ENCODE measurements at regions not wholly inside any gene's neighbourhood (a gene's known extent, or its start where the extent isn't known, plus 50 kb on each side); places are given as distances from the start of the nearest gene placed in this dataset.

DNA sequence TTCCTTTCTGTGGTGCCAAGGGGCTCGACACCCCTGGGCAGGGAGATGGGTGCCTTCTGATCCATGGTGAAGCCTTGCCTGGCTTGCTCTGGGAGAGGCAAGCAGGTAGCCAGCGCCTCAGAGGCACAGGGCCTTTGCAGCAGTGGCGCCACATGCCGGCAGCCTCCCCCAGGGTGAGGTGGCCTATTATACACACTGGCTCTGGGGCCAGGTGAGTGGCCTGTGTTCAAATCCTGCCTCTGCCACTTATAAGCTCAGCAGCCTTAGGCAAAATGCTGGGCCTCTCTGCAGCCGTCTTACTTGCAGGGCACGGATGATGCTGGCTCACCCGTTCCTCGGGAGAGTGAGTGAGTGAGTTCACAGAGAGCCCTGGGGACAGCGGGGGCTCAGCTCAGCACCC lies 176.9 kb downstream of the TFAP2C start:
- no peak for TF ChIP-seq Cebpa-rat (IDR thresholded peaks at IDR 0.05)
- no peak overlapping the region for H3K27ac ChIP-seq
- H3K4me3 ChIP-seq = no peak overlapping the region
- H3K4me1 ChIP-seq = 0 out of 2 replicates have a peak, but pooled peaks cover 8% of the 10 kb centered on the region
- no peaks in the 10 kb centered on the region for H3K9me3 ChIP-seq
- H3K4me2 ChIP-seq = no peak overlapping the region
- no peak overlapping the region for H3K9ac ChIP-seq
- no peaks in the 10 kb centered on the region for H3K36me3 ChIP-seq
- H3K27me3 ChIP-seq = no peaks in the 10 kb centered on the region
- no peaks in the 10 kb centered on the region for H4K20me1 ChIP-seq

GRCh38 chr20:56806952-56807517 lies 177.9 kb downstream of the TFAP2C start:
- Histone ChIP-seq H3K27ac (no peak overlapping the region), H3K27me3 (no peaks in the 10 kb centered on the region), H3K9ac (no peak overlapping the region), H4K20me1 (no peaks in the 10 kb centered on the region), H3K4me1 (0 out of 2 replicates have a peak, but pooled peaks cover 8% of the 10 kb centered on the region), H3K4me3 (no peak overlapping the region), H3K4me2 (no peak overlapping the region), H3K36me3 (no peaks in the 10 kb centered on the region), H3K9me3 (no peaks in the 10 kb centered on the region)
- TF ChIP-seq Cebpa-rat (IDR thresholded peaks at IDR 0.05) = no peak

GRCh38 chr20:56808117-56808725 lies 179.1 kb downstream of the TFAP2C start:
- no peak for TF ChIP-seq Cebpa-rat (IDR thresholded peaks at IDR 0.05)
- no peak overlapping the region for H3K4me3 ChIP-seq
- H3K27me3 ChIP-seq = no peaks in the 10 kb centered on the region
- 0 out of 2 replicates have a peak, but pooled peaks cover 8% of the 10 kb centered on the region for H3K4me1 ChIP-seq
- H3K4me2 ChIP-seq = no peak overlapping the region
- H3K9me3 ChIP-seq = no peaks in the 10 kb centered on the region
- H3K9ac ChIP-seq = no peak overlapping the region
- no peaks in the 10 kb centered on the region for H4K20me1 ChIP-seq
- H3K27ac ChIP-seq = no peak overlapping the region
- no peaks in the 10 kb centered on the region for H3K36me3 ChIP-seq

- Histone ChIP-seq H3K4me1 (0 out of 2 replicates have a peak, but pooled peaks cover 8% of the 10 kb centered on the region), H3K4me2 (no peak overlapping the region), H3K27me3 (no peaks in the 10 kb centered on the region), H3K9ac (no peak overlapping the region), H3K27ac (no peak overlapping the region), H3K36me3 (no peaks in the 10 kb centered on the region), H4K20me1 (no peaks in the 10 kb centered on the region), H3K9me3 (no peaks in the 10 kb centered on the region), H3K4me3 (no peak overlapping the region)
- TF ChIP-seq Cebpa-rat (IDR thresholded peaks at IDR 0.05) = no peak
Measured at GRCh38 chr20:56808732-56809131, 179.6 kb downstream of the TFAP2C start.

- H3K9me3 ChIP-seq = no peaks in the 10 kb centered on the region
- H3K36me3 ChIP-seq = no peaks in the 10 kb centered on the region
- no peak overlapping the region for H3K4me3 ChIP-seq
- 0 out of 2 replicates have a peak, but pooled peaks cover 8% of the 10 kb centered on the region for H3K4me1 ChIP-seq
- H3K4me2 ChIP-seq = no peak overlapping the region
- H4K20me1 ChIP-seq = no peaks in the 10 kb centered on the region
- no peak overlapping the region for H3K9ac ChIP-seq
- TF ChIP-seq Cebpa-rat (IDR thresholded peaks at IDR 0.05) = no peak
- no peaks in the 10 kb centered on the region for H3K27me3 ChIP-seq
- H3K27ac ChIP-seq = no peak overlapping the region
Measured at GRCh38 chr20:56809668-56810067, 180.6 kb downstream of the TFAP2C start.

DNA sequence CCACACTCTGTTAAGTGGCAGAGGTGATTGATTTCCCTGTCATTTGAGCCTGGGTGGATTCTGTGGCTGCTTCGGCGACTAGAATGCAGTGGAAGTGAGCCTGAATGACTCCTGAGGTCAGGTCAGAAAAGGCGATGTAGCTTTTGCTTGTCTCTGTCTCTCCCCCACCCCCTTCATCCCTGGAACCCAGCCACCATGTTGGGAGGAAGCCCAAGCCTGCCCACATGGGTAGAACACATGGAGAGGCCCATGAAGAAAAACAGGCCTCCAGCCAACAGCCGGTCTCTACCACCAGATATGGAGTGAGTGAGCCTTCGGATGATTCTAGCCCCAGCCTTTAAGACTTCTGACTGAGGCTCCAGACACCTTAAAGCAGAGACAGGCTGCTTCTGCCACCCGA lies 181.0 kb downstream of the TFAP2C start:
- Histone ChIP-seq H3K36me3 (no peaks in the 10 kb centered on the region), H3K4me3 (no peak overlapping the region), H3K27ac (no peak overlapping the region), H3K4me2 (no peak overlapping the region), H3K9ac (no peak overlapping the region), H3K27me3 (no peaks in the 10 kb centered on the region), H3K4me1 (0 out of 2 replicates have a peak, but pooled peaks cover 8% of the 10 kb centered on the region), H3K9me3 (no peaks in the 10 kb centered on the region), H4K20me1 (no peaks in the 10 kb centered on the region)
- no peak for TF ChIP-seq Cebpa-rat (IDR thresholded peaks at IDR 0.05)

DNA sequence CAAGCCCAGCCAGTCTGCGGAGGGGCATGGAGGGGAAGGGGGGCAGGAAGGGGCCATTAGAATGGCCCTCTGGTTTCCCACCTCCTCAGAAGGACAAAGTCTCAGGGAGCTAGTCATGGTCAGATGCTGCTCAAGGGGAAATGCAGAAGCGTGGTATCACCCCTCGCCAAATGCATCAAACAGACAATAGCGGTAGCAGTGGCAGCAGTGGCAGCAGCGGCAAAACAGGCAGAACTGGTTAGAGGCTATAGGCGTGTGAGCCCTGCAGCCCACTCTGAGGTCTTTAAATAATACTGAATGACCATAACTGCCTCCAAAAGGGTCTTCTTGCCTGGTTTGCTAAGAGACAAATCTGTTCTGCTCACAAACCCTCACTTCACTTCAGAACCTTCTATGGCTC lies 186.7 kb downstream of the TFAP2C start:
- no peaks in the 10 kb centered on the region for H3K9me3 ChIP-seq
- no peak overlapping the region for H3K4me2 ChIP-seq
- no peaks in the 10 kb centered on the region for H3K36me3 ChIP-seq
- no peak overlapping the region for H3K27ac ChIP-seq
- H3K4me1 ChIP-seq = no peaks in the 10 kb centered on the region
- H3K4me3 ChIP-seq = no peak overlapping the region
- H4K20me1 ChIP-seq = no peaks in the 10 kb centered on the region
- H3K27me3 ChIP-seq = no peaks in the 10 kb centered on the region
- no peak for TF ChIP-seq Cebpa-rat (IDR thresholded peaks at IDR 0.05)
- H3K9ac ChIP-seq = no peak overlapping the region

- H3K4me3 ChIP-seq = no peak overlapping the region
- H3K9ac ChIP-seq = no peak overlapping the region
Measured at GRCh38 chr20:56816349-56816748, 187.2 kb downstream of the TFAP2C start.

DNA sequence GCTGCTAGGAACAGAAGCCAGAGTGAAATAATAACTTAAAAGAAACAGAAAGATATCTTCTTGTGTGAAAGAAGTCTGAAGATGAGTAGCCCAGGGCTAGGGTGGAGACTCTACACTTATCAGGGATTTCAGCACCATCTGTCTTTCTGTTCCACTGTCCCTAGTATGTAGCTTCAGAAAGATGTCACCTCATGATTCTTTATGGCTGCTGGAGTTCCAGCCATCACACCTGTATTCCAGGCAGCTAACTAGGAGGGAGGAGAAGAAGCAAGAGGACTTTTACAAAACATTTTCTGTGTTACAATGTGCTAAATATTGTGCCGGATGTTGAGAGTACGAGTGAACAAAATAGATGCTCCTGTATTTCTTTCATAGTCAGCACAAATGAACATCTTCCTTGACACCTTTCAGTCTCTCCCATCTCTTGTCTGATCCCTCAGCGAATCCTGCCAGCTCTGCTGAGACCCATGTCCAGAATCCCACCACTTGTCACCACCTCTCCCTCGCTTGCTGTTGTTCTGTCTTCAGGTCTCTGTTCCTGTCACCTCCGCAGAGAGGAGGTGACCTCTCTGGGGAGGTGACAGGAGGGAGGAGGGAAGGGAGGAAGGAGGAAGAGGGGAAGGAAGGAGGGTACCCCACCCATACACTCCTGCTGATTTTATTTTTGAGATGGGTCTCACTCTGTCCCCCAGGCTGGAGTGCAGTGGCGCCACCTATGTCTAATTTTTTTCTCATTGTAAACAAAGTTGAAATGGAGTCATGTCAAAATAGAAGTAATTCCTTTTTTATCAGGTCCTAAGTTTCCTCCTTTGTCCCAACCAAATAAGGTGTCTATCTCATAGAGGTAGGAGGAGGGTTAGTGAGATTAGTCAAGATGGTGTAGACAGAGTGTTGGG lies 188.9 kb downstream of the TFAP2C start:
- no peak for TF ChIP-seq Cebpa-rat (IDR thresholded peaks at IDR 0.05)
- Histone ChIP-seq H3K4me1 (no peaks in the 10 kb centered on the region), H3K4me3 (no peak overlapping the region), H3K27ac (no peak overlapping the region), H3K9ac (no peak overlapping the region), H3K27me3 (no peaks in the 10 kb centered on the region), H3K4me2 (no peak overlapping the region), H4K20me1 (no peaks in the 10 kb centered on the region), H3K36me3 (no peaks in the 10 kb centered on the region), H3K9me3 (no peaks in the 10 kb centered on the region)

More at GRCh38 chr20:56816349-56816748, 187.2 kb downstream of the TFAP2C start:
- Histone ChIP-seq H3K9me3 (no peaks in the 10 kb centered on the region), H3K4me2 (no peak overlapping the region), H3K27me3 (no peaks in the 10 kb centered on the region), H3K4me1 (no peaks in the 10 kb centered on the region), H3K27ac (no peak overlapping the region), H4K20me1 (no peaks in the 10 kb centered on the region), H3K36me3 (no peaks in the 10 kb centered on the region)
- TF ChIP-seq Cebpa-rat (IDR thresholded peaks at IDR 0.05) = 0 out of 2 replicates have a peak, but pooled peaks have one; percentile 48

GRCh38 chr20:56820984-56821383 lies 191.9 kb downstream of the TFAP2C start:
- H3K9me3 ChIP-seq = no peaks in the 10 kb centered on the region
- H3K4me1 ChIP-seq = no peaks in the 10 kb centered on the region
- H3K36me3 ChIP-seq = no peaks in the 10 kb centered on the region
- H3K27me3 ChIP-seq = no peaks in the 10 kb centered on the region
- no peaks in the 10 kb centered on the region for H4K20me1 ChIP-seq
- H3K9ac ChIP-seq = no peak overlapping the region
- TF ChIP-seq Cebpa-rat (IDR thresholded peaks at IDR 0.05) = no peak
- H3K4me2 ChIP-seq = no peak overlapping the region
- H3K27ac ChIP-seq = no peak overlapping the region
- H3K4me3 ChIP-seq = no peak overlapping the region

All from BLaER1 (cell line).